ENCODE measurements at regions not wholly inside any gene's neighbourhood (a gene's known extent, or its start where the extent isn't known, plus 50 kb on each side); places are given as distances from the start of the nearest gene placed in this dataset.

GRCh38 chr6:169960521-169960885 is 209.1 kb downstream of the ERMARD start:
- DNase-seq, result no peak

- no peak for DNase-seq
Observed at GRCh38 chr6:169960003-169960344, 208.6 kb downstream of the ERMARD start.

GRCh38 chr6:169959136-169960002 is 207.9 kb downstream of the ERMARD start:
- DNase-seq, result peak; percentile 65

GRCh38 chr6:169958510-169958909 is 207.1 kb downstream of the ERMARD start:
- DNase-seq, result no peak

- peak; percentile 8 for DNase-seq
Observed at GRCh38 chr6:169957351-169957963, 206.0 kb downstream of the ERMARD start.

GRCh38 chr6:169956580-169956979 is 205.2 kb downstream of the ERMARD start:
- no peak for DNase-seq

- no peak for DNase-seq
Observed at GRCh38 chr6:169955731-169956437, 204.5 kb downstream of the ERMARD start.

GRCh38 chr6:169954977-169955376 is 203.6 kb downstream of the ERMARD start:
- DNase-seq, result no peak

GRCh38 chr6:169953686-169954085 is 202.3 kb downstream of the ERMARD start:
- no peak for DNase-seq

- peak; percentile 33 for DNase-seq
Observed at GRCh38 chr6:169950558-169950957, 199.1 kb downstream of the ERMARD start.

- no peak for DNase-seq
Observed at GRCh38 chr6:169949511-169950097, 198.2 kb downstream of the ERMARD start.

- no peak for DNase-seq
Observed at GRCh38 chr6:169946971-169947370, 195.5 kb downstream of the ERMARD start.

GRCh38 chr6:169945117-169945516 is 193.7 kb downstream of the ERMARD start:
- no peak for DNase-seq

GRCh38 chr6:169944415-169944814 is 193.0 kb downstream of the ERMARD start:
- DNase-seq, result no peak

GRCh38 chr6:169944061-169944337 is 192.6 kb downstream of the ERMARD start:
- DNase-seq, result no peak

GRCh38 chr6:169943241-169944060 is 192.0 kb downstream of the ERMARD start:
- no peak for DNase-seq

- no peak for DNase-seq
Observed at GRCh38 chr6:169942173-169942572, 190.8 kb downstream of the ERMARD start.

- DNase-seq, result no peak
Observed at GRCh38 chr6:169940481-169941271, 189.3 kb downstream of the ERMARD start.

- DNase-seq, result no peak
Observed at GRCh38 chr6:169939554-169940164, 188.2 kb downstream of the ERMARD start.

- DNase-seq, result no peak
Observed at GRCh38 chr6:169938731-169939130, 187.3 kb downstream of the ERMARD start.

- DNase-seq, result no peak
Observed at GRCh38 chr6:169938262-169938701, 186.9 kb downstream of the ERMARD start.
